Lower leg skin (tissue), 4 donors: ENCODE measurements at regions not wholly inside any gene's neighbourhood (a gene's known extent, or its start where the extent isn't known, plus 50 kb on each side); places are given as distances from the start of the nearest gene placed in this dataset.
A peak's percentile ranks its signal among the peaks of the same experiment; 100 is the strongest.

Source experiments
- DNase-seq, 2 donors: peaks; one replicate each; pipeline ENCODE4 v3.0.0-alpha.2; 2019; ENCODE audit warnings: low spot score in 2 of 2
- H3K4me3 ChIP-seq: fragments of 200-600 bp; sonication (generic); 2 replicates; pipeline ENCODE4 v1.5.1; 2017; ENCODE audit warnings: mild to moderate bottlenecking, low read depth; ENCODE audit not compliant: poor library complexity, severe bottlenecking
- CTCF ChIP-seq, 3 donors: fragments of 450-650 bp; IDR thresholded peaks; one replicate each; pipeline ENCODE4 v1.5.1; 2016; ENCODE audit warnings: antibody characterized with exemption in 3 of 3, mild to moderate bottlenecking in 3 of 3, moderate library complexity in 2 of 3
- POLR2A ChIP-seq, 2 donors: fragments of 450-650 bp; IDR thresholded peaks; one replicate each; pipeline ENCODE4 v1.6.1; 2016 to 2017; ENCODE audit warnings: antibody characterized with exemption in 2 of 2, mild to moderate bottlenecking in 1 of 2, moderate library complexity in 1 of 2
- WGBS, 2 donors: methylation state at CpG; one replicate each; pipeline ENCODE4 v1.1.5; 2018; 5-methylcytosine and 5-hydroxymethylcytosine counted together
- intact Hi-C: fragments of 100-400 bp; cut with DNase I; formaldehyde crosslinking; loops from one replicate; pipeline ENCODE4 v1.15.0; 2023; ENCODE audit warnings: low total_unique reads

DNA sequence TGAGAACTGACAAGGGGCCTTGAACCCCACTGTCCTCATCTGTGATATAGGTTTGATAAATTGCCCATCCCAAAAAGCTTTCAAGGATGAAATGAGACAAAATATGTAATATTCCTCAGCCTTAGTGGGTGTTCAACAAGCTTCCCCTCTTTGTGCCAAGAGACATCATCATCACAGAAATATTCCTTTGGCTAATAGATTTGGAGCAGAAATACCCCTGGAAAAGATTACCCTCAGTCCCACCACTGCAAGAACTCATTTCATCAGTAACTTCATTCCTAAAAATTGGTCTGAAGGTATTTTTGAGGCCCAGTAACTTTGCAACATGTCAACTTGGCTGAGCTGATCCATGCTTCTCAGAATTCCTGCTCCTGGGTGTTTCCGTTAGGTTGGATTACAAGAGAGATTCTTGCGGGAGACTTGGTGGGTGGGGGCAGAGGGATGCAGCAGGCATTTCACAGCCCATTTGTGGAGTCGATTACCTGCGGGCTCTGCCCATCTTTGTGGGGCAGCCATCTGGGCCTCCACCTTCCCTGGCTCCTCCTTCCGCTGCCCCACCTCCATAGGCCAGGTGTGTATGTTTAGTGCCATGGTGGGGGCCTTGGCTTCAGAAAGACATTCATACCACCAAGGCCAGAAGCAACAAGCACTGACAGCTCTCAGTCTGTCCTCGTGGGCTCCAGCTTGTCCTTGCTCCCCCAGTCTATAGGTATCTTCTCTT, 263.9 kb downstream of the GLI2 start:
- intact Hi-C loops, result no loop called here
- no peak overlapping the region for H3K4me3 ChIP-seq
- DNase-seq, result peak in 1 of 2 donors; percentile 58
- WGBS, 2 donors, result 81 to 84% methylated on average over 6 of the region's 6 CpGs
- no peak for TF ChIP-seq CTCF (IDR thresholded peaks at IDR 0.05)
- TF ChIP-seq POLR2A (IDR thresholded peaks at IDR 0.05), result no peak

DNA sequence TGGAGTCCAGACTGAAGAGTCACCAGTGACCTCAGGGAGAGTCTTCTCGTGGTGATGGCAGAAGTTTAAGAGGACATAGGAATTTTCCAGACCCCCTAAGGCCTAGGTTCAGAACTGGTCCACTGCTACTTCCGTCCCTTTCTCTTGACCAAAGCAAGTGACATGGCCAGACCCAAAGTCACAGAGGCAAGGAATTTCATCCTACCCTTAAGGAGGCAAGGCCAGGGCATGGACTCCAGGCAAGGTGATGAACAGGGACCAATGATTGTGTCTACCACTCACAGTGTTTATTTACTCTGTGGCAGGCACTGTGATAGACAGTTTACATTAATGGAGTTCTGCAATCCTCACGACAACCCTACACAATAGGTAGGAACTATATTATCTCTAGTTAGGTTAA, 265.1 kb downstream of the GLI2 start:
- intact Hi-C loops, result no loop called here
- TF ChIP-seq CTCF (IDR thresholded peaks at IDR 0.05) (no peak), POLR2A (IDR thresholded peaks at IDR 0.05) (no peak)
- WGBS, 2 donors, result 90 to 94% methylated on average over 3 of the region's 3 CpGs
- peak in 1 of 2 donors; percentile 10 for DNase-seq
- no peak overlapping the region for H3K4me3 ChIP-seq

DNA sequence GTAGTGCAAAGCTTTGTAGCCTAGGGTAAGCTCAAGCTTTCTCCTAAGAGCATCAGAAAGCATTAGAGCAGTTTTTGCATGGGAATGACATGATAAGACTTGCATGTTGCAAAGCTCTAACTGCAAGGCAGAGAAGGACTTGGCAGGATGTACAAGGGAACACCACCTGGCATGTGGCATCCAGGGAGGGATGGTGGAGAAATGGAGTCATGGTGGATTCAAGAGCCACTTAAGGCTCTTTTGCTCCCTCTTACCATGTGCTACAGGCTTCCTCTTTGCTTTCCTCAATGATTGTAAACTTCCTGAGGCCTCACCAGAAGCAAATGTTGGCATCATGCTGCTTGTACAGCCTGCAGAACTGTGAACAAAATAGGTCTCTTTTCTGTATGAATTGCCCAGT, 266.0 kb downstream of the GLI2 start:
- H3K4me3 ChIP-seq, result no peak overlapping the region
- DNase-seq, result peak in 1 of 2 donors; percentile 50
- intact Hi-C loops, result no loop called here
- TF ChIP-seq CTCF (IDR thresholded peaks at IDR 0.05) (no peak), POLR2A (IDR thresholded peaks at IDR 0.05) (no peak)

GRCh38 chr2:121002597-121002996, 266.9 kb downstream of the GLI2 start:
- WGBS, 2 donors, result 0% methylated on average over 1 of the region's 1 CpG
- TF ChIP-seq CTCF (IDR thresholded peaks at IDR 0.05), result no peak
- no peak for TF ChIP-seq POLR2A (IDR thresholded peaks at IDR 0.05)
- DNase-seq, result no peak
- intact Hi-C loops, result no loop called here
- no peak overlapping the region for H3K4me3 ChIP-seq

DNA sequence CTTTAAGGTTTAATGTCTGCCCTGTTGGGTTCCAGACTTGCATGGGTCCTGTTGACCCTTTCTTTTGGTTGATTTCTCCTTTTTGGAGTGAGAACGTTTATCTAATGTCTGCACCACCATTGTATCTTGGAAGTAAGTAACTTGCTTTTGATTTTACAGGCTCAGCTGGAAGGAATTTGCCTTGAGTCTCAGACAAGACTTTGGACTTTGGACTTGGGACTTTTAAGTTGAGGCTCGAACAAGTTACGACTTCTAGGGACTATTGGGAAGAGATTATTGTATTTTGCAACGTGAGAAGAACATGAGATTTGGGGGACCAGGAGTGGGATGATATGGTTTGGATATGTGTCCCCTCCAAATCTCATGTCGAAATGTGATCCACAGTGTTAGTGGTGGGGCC, 267.7 kb downstream of the GLI2 start:
- TF ChIP-seq POLR2A (IDR thresholded peaks at IDR 0.05) (no peak), CTCF (IDR thresholded peaks at IDR 0.05) (no peak)
- DNase-seq, result no peak
- WGBS, 2 donors, result 92 to 93% methylated on average over 5 of the region's 5 CpGs
- intact Hi-C loops, result no loop called here
- no peak overlapping the region for H3K4me3 ChIP-seq

DNA sequence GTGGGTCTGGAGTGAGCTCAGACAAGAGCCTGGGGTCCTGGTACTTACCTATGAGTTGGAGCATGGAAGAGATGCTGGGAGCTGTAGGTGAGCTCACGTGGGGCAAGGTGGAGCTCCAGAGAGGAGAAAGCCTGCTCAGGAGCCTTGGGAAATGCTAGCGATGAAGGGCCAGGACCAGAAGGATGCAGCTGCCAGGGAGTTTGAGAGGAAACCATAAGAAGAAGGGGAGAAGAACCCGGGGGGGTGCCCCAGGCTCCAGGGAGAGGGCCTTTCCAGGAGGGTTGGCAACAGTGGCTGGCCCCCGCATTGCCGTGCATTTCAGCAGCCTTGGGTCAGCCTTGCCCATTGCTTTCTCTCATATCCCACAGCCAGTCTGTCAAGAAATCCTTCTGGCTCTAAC, 268.7 kb downstream of the GLI2 start:
- peak in 1 of 2 donors; percentile 71 for DNase-seq
- H3K4me3 ChIP-seq, result no peak overlapping the region
- WGBS, 2 donors, result 56 to 62% methylated on average over 5 of the region's 5 CpGs
- intact Hi-C loops, result no loop called here
- TF ChIP-seq POLR2A (IDR thresholded peaks at IDR 0.05), result no peak
- no peak for TF ChIP-seq CTCF (IDR thresholded peaks at IDR 0.05)
